Mammary epithelial cell (primary cell): ENCODE measurements at regions not wholly inside any gene's neighbourhood (a gene's known extent, or its start where the extent isn't known, plus 50 kb on each side); places are given as distances from the start of the nearest gene placed in this dataset.

Experiments used
- EZH2 ChIP-seq: IDR thresholded peaks from 2 replicates; pipeline ENCODE4 v1.6.1; 2012; ENCODE audit warnings: low read length, inconsistent platforms, borderline replicate concordance
- TF ChIP-seq, protein P1 (sequence below), 2 donors: IDR thresholded peaks in 1 of 2; conservative IDR thresholded peaks in 1 of 2; 2 replicates each; pipeline ENCODE4 v1.5.1; 2011 to 2012; ENCODE audit warnings: inconsistent platforms in 2 of 2, low read length in 2 of 2, mild to moderate bottlenecking in 2 of 2, control low read depth in 1 of 2, low read depth in 1 of 2; ENCODE audit not compliant: insufficient read depth in 1 of 2; ENCODE audit errors: extremely low read depth in 1 of 2

DNA sequence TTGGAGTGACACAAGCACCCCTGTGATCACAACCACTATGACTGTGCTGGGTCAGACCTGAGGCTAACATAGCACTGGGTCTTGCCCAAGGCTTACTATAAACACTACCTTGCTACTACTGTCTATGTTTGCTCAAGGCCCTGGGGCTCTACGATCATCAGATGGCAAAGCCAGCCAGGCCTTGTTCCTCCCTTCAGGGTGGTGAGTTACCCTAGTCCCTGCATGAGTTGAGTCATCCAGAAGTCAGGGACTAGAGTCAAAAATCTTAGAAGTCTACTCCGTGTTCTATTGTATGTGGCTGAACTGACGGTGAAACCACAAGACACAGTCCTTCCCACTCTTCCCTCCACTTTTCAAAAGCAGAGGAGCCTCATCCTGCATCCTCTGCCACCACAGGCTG, 551.2 kb upstream of the FSIP2 start:
- TF ChIP-seq, protein P1, sequence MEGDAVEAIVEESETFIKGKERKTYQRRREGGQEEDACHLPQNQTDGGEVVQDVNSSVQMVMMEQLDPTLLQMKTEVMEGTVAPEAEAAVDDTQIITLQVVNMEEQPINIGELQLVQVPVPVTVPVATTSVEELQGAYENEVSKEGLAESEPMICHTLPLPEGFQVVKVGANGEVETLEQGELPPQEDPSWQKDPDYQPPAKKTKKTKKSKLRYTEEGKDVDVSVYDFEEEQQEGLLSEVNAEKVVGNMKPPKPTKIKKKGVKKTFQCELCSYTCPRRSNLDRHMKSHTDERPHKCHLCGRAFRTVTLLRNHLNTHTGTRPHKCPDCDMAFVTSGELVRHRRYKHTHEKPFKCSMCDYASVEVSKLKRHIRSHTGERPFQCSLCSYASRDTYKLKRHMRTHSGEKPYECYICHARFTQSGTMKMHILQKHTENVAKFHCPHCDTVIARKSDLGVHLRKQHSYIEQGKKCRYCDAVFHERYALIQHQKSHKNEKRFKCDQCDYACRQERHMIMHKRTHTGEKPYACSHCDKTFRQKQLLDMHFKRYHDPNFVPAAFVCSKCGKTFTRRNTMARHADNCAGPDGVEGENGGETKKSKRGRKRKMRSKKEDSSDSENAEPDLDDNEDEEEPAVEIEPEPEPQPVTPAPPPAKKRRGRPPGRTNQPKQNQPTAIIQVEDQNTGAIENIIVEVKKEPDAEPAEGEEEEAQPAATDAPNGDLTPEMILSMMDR (conservative IDR thresholded peaks at IDR 0.05 in 1 of 2, IDR thresholded peaks at IDR 0.05 in 1 of 2; ENCODE audit: extremely low read depth in 1 of 2, insufficient read depth in 1 of 2, low read depth in 1 of 2, low read length in 2 of 2): no peak
- TF ChIP-seq EZH2: no peak
